Stomach (tissue), 4 donors: ENCODE measurements at regions not wholly inside any gene's neighbourhood (a gene's known extent, or its start where the extent isn't known, plus 50 kb on each side); places are given as distances from the start of the nearest gene placed in this dataset.

Experiments used
- POLR2AphosphoS5 ChIP-seq, 3 donors: sonication (generic); formaldehyde crosslinking; IDR thresholded peaks; one replicate each; pipeline ENCODE4 v1.6.1; 2016; ENCODE audit warnings: antibody characterized with exemption in 3 of 3
- TF ChIP-seq, protein P1 (sequence below), 7 experiments: fragments of 450-650 bp in 4 of 7; fragments of 200-600 bp in 3 of 7; sonication (generic) in 3 of 7; IDR thresholded peaks; one replicate each; pipeline ENCODE4 v1.5.1; 2016 to 2019; ENCODE audit warnings: antibody characterized with exemption in 7 of 7, control low read depth in 2 of 7, mild to moderate bottlenecking in 1 of 7

DNA sequence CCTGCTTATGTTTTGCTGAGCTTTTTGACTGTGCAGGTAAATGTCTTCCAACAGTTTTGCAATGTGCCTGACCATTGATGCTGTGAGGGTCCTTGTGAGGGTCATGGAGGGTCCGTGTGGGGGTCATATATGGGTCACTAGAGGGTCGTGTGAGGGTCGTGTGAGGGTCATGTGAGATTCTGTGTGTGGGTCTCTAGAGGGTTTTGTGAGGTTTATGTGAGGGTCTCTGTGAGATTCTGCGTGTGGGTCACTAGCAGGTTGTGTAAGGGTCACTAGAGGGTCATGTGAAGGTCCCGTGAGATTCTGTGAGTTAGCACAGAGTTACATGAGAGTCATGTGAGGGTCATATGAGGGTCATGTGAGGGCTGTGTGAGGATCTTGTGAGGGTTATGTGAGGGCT, 263.9 kb upstream of the B3GAT1 start:
- TF ChIP-seq, protein P1, sequence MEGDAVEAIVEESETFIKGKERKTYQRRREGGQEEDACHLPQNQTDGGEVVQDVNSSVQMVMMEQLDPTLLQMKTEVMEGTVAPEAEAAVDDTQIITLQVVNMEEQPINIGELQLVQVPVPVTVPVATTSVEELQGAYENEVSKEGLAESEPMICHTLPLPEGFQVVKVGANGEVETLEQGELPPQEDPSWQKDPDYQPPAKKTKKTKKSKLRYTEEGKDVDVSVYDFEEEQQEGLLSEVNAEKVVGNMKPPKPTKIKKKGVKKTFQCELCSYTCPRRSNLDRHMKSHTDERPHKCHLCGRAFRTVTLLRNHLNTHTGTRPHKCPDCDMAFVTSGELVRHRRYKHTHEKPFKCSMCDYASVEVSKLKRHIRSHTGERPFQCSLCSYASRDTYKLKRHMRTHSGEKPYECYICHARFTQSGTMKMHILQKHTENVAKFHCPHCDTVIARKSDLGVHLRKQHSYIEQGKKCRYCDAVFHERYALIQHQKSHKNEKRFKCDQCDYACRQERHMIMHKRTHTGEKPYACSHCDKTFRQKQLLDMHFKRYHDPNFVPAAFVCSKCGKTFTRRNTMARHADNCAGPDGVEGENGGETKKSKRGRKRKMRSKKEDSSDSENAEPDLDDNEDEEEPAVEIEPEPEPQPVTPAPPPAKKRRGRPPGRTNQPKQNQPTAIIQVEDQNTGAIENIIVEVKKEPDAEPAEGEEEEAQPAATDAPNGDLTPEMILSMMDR (IDR thresholded peaks at IDR 0.05), result no peak
- TF ChIP-seq POLR2AphosphoS5 (IDR thresholded peaks at IDR 0.05), result no peak
